SK-N-SH treated with all-trans-retinoic acid at 6 μM for 48 hours (cell line): ENCODE measurements at regions not wholly inside any gene's neighbourhood (a gene's known extent, or its start where the extent isn't known, plus 50 kb on each side); places are given as distances from the start of the nearest gene placed in this dataset.

Source experiments
- ATAC-seq: fragments of 200-7000 bp; cut with Tn5 transposase; 3 replicates; pipeline ENCODE4 v1.9.1; 2020; ENCODE audit warnings: mild to moderate bottlenecking, moderate library complexity
- ARNTL ChIP-seq: fragments of 450-650 bp; formaldehyde crosslinking; IDR thresholded peaks from 2 replicates; pipeline ENCODE4 v1.5.0; 2020; ENCODE audit warnings: low read depth, mild to moderate bottlenecking, moderate library complexity, borderline replicate concordance
- BACH2 ChIP-seq: fragments of 250-450 bp; sonication (Bioruptor Pico); IDR thresholded peaks from 2 replicates; pipeline ENCODE4 v1.9.0; 2021; ENCODE audit warnings: mild to moderate bottlenecking, borderline replicate concordance
- CSDC2 ChIP-seq: fragments of 250-450 bp; sonication (Bioruptor Pico); IDR thresholded peaks from 2 replicates; pipeline ENCODE4 v1.5.0; 2020; ENCODE audit warnings: mild to moderate bottlenecking, moderate library complexity
- GLIS3 ChIP-seq: fragments of 250-450 bp; sonication (Bioruptor Pico); IDR thresholded peaks from 2 replicates; pipeline ENCODE4 v1.5.0; 2020; ENCODE audit warnings: mild to moderate bottlenecking, moderate library complexity
- OSR1 ChIP-seq: fragments of 250-450 bp; sonication (Bioruptor Pico); IDR thresholded peaks from 2 replicates; pipeline ENCODE4 v1.8.0; 2022; ENCODE audit warnings: moderate library complexity, mild to moderate bottlenecking, inconsistent platforms
- PPARA ChIP-seq: fragments of 250-450 bp; sonication (Bioruptor Pico); IDR thresholded peaks from 2 replicates; pipeline ENCODE4 v1.5.0; 2020; ENCODE audit warnings: mild to moderate bottlenecking, borderline replicate concordance
- SNAI2 ChIP-seq: fragments of 250-450 bp; sonication (Bioruptor Pico); IDR thresholded peaks from 2 replicates; pipeline ENCODE4 v1.5.0; 2020; ENCODE audit warnings: mild to moderate bottlenecking, moderate library complexity
- TCF4 ChIP-seq: fragments of 250-450 bp; sonication (Bioruptor Pico); IDR thresholded peaks from 2 replicates; pipeline ENCODE4 v1.8.0; 2021; ENCODE audit warnings: mild to moderate bottlenecking, moderate library complexity, borderline replicate concordance
- TOX ChIP-seq: fragments of 250-450 bp; sonication (Bioruptor Pico); IDR thresholded peaks from 2 replicates; pipeline ENCODE4 v1.8.0; 2021; ENCODE audit warnings: mild to moderate bottlenecking, moderate library complexity, borderline replicate concordance
- ZC3H10 ChIP-seq: fragments of 250-450 bp; sonication (Bioruptor Pico); IDR thresholded peaks from 2 replicates; pipeline ENCODE4 v1.5.1; 2021; ENCODE audit warnings: mild to moderate bottlenecking, moderate library complexity
- ZFP3 ChIP-seq: fragments of 250-450 bp; sonication (Bioruptor Pico); IDR thresholded peaks from 2 replicates; pipeline ENCODE4 v1.5.0; 2020; ENCODE audit warnings: mild to moderate bottlenecking, moderate library complexity
- ZFP30 ChIP-seq: fragments of 450-650 bp; formaldehyde crosslinking; IDR thresholded peaks from 2 replicates; pipeline ENCODE4 v1.5.0; 2022; ENCODE audit warnings: mild to moderate bottlenecking, moderate library complexity
- ZNF565 ChIP-seq: fragments of 450-650 bp; formaldehyde crosslinking; conservative IDR thresholded peaks from 2 replicates; pipeline ENCODE4 v1.5.0; 2020; ENCODE audit warnings: low read depth, mild to moderate bottlenecking, moderate library complexity
- ZNF70 ChIP-seq: fragments of 450-650 bp; formaldehyde crosslinking; IDR thresholded peaks from 2 replicates; pipeline ENCODE4 v1.5.0; 2020; ENCODE audit warnings: mild to moderate bottlenecking, moderate library complexity
- ZNF8 ChIP-seq: fragments of 450-650 bp; formaldehyde crosslinking; IDR thresholded peaks from 2 replicates; pipeline ENCODE4 v1.5.0; 2020; ENCODE audit warnings: mild to moderate bottlenecking, moderate library complexity
- TF ChIP-seq, protein P1 (sequence below): fragments of 250-450 bp; sonication (Bioruptor Pico); IDR thresholded peaks from 2 replicates; pipeline ENCODE4 v1.5.1; 2020; ENCODE audit warnings: low read depth, mild to moderate bottlenecking, moderate library complexity
- TF ChIP-seq, protein P2 (sequence below): fragments of 250-450 bp; sonication (Bioruptor Pico); IDR thresholded peaks from 2 replicates; pipeline ENCODE4 v1.8.0; 2020; ENCODE audit warnings: mild to moderate bottlenecking, moderate library complexity, borderline replicate concordance
- TF ChIP-seq, protein P3 (sequence below): fragments of 250-450 bp; sonication (Bioruptor Pico); IDR thresholded peaks from 2 replicates; pipeline ENCODE4 v1.5.1; 2021; ENCODE audit warnings: mild to moderate bottlenecking, moderate library complexity
- TF ChIP-seq, protein P4 (sequence below): fragments of 250-450 bp; sonication (Bioruptor Pico); IDR thresholded peaks from 2 replicates; pipeline ENCODE4 v1.8.0; 2021; ENCODE audit warnings: low read depth, mild to moderate bottlenecking, moderate library complexity, borderline replicate concordance
- TF ChIP-seq, protein P5 (sequence below): fragments of 250-450 bp; sonication (Bioruptor Pico); IDR thresholded peaks from 2 replicates; pipeline ENCODE4 v1.5.0; 2020; ENCODE audit warnings: mild to moderate bottlenecking, moderate library complexity

DNA sequence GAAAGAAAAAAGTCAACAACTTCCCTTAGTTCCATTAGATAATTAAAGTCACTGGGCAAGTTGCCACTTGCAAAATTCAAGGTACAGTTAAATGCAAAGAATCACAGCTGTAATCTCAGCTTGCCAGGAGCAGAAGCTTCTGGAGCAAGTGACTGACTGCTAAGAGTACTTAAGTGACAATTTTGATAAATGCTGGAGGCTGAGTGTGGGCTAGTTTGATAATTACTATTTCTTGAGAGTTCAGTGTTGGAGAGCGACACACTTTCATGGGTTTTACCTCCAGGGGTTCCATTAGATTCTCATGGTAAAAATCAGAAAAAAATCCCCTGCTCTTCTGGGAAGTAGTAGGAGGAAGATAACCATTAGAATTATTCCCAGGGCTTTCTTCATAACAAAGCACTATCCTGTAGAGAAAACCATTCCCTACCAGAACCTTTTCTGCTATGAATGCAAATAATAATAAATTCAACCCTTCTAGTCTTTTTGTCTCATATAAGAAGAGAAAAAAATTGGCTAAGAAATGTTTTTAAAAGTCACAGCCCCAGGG is 486.3 kb downstream of the POM121L12 start:
- TF ChIP-seq ARNTL (CRISPR knock-in tag) (no peak), PPARA (no peak), ZNF8 (CRISPR knock-in tag) (no peak), ZNF565 (no peak), SNAI2 (CRISPR knock-in tag) (no peak), GLIS3 (CRISPR knock-in tag) (no peak), CSDC2 (no peak), BACH2 (no peak), TCF4 (CRISPR knock-in tag) (no peak), ZC3H10 (no peak), ZFP30 (CRISPR knock-in tag) (no peak), ZFP3 (CRISPR knock-in tag) (no peak), TOX (CRISPR knock-in tag) (no peak)
- TF ChIP-seq, protein P1, sequence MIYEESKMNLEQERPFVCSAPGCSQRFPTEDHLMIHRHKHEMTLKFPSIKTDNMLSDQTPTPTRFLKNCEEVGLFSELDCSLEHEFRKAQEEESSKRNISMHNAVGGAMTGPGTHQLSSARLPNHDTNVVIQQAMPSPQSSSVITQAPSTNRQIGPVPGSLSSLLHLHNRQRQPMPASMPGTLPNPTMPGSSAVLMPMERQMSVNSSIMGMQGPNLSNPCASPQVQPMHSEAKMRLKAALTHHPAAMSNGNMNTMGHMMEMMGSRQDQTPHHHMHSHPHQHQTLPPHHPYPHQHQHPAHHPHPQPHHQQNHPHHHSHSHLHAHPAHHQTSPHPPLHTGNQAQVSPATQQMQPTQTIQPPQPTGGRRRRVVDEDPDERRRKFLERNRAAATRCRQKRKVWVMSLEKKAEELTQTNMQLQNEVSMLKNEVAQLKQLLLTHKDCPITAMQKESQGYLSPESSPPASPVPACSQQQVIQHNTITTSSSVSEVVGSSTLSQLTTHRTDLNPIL (CRISPR knock-in tag), result no peak
- TF ChIP-seq, protein P2, sequence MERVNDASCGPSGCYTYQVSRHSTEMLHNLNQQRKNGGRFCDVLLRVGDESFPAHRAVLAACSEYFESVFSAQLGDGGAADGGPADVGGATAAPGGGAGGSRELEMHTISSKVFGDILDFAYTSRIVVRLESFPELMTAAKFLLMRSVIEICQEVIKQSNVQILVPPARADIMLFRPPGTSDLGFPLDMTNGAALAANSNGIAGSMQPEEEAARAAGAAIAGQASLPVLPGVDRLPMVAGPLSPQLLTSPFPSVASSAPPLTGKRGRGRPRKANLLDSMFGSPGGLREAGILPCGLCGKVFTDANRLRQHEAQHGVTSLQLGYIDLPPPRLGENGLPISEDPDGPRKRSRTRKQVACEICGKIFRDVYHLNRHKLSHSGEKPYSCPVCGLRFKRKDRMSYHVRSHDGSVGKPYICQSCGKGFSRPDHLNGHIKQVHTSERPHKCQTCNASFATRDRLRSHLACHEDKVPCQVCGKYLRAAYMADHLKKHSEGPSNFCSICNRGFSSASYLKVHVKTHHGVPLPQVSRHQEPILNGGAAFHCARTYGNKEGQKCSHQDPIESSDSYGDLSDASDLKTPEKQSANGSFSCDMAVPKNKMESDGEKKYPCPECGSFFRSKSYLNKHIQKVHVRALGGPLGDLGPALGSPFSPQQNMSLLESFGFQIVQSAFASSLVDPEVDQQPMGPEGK, result no peak
- TF ChIP-seq, protein P3, sequence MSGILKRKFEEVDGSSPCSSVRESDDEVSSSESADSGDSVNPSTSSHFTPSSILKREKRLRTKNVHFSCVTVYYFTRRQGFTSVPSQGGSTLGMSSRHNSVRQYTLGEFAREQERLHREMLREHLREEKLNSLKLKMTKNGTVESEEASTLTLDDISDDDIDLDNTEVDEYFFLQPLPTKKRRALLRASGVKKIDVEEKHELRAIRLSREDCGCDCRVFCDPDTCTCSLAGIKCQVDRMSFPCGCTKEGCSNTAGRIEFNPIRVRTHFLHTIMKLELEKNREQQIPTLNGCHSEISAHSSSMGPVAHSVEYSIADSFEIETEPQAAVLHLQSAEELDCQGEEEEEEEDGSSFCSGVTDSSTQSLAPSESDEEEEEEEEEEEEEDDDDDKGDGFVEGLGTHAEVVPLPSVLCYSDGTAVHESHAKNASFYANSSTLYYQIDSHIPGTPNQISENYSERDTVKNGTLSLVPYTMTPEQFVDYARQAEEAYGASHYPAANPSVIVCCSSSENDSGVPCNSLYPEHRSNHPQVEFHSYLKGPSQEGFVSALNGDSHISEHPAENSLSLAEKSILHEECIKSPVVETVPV (CRISPR knock-in tag), result no peak
- TF ChIP-seq, protein P4, sequence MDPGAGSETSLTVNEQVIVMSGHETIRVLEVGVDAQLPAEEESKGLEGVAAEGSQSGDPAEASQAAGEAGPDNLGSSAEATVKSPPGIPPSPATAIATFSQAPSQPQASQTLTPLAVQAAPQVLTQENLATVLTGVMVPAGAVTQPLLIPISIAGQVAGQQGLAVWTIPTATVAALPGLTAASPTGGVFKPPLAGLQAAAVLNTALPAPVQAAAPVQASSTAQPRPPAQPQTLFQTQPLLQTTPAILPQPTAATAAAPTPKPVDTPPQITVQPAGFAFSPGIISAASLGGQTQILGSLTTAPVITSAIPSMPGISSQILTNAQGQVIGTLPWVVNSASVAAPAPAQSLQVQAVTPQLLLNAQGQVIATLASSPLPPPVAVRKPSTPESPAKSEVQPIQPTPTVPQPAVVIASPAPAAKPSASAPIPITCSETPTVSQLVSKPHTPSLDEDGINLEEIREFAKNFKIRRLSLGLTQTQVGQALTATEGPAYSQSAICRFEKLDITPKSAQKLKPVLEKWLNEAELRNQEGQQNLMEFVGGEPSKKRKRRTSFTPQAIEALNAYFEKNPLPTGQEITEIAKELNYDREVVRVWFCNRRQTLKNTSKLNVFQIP (CRISPR knock-in tag), result no peak
- no peak for ATAC-seq

DNA sequence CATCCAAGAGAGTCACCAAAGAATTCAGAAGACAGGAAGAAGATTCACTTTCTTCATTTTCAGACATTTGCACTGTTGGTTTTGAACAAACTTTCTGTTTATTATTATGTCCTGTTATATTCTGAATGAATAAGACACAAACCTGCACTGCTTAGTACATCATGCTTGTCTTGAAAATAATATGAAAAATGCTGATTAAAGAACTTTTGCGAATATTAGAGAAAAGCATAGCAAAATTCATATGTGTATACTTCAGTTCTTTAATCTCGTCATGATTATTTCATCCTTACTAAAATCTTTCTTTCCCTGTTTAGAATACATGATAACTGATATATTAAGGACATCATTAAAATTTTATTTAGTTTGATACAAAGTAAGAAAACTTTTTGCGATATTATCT is 504.1 kb downstream of the POM121L12 start:
- no peak for ATAC-seq
- TF ChIP-seq SNAI2 (CRISPR knock-in tag) (no peak), ZNF70 (no peak)
- TF ChIP-seq, protein P1 (CRISPR knock-in tag), result no peak
- TF ChIP-seq, protein P4 (CRISPR knock-in tag), result no peak

DNA sequence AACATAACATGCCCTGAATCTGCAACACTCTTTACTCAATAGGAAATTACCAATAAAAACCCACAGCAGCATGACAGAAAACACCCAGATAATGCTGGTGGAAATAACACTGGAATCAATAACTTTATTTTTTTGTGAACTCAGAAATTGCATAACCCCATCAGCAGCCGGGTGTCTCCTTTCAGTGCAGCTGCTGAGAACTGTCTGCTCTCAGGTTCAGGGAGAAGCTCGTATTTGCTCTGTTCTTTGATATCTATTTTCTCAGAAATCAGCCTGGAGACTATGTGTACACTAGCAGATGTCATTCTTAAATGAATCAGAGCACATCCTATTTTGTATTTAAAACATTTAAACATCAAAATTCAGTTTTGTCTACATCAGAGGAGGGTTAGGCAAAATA is 506.0 kb downstream of the POM121L12 start:
- no peak for ATAC-seq
- TF ChIP-seq ARNTL (CRISPR knock-in tag) (no peak), OSR1 (CRISPR knock-in tag) (no peak)
- TF ChIP-seq, protein P5, sequence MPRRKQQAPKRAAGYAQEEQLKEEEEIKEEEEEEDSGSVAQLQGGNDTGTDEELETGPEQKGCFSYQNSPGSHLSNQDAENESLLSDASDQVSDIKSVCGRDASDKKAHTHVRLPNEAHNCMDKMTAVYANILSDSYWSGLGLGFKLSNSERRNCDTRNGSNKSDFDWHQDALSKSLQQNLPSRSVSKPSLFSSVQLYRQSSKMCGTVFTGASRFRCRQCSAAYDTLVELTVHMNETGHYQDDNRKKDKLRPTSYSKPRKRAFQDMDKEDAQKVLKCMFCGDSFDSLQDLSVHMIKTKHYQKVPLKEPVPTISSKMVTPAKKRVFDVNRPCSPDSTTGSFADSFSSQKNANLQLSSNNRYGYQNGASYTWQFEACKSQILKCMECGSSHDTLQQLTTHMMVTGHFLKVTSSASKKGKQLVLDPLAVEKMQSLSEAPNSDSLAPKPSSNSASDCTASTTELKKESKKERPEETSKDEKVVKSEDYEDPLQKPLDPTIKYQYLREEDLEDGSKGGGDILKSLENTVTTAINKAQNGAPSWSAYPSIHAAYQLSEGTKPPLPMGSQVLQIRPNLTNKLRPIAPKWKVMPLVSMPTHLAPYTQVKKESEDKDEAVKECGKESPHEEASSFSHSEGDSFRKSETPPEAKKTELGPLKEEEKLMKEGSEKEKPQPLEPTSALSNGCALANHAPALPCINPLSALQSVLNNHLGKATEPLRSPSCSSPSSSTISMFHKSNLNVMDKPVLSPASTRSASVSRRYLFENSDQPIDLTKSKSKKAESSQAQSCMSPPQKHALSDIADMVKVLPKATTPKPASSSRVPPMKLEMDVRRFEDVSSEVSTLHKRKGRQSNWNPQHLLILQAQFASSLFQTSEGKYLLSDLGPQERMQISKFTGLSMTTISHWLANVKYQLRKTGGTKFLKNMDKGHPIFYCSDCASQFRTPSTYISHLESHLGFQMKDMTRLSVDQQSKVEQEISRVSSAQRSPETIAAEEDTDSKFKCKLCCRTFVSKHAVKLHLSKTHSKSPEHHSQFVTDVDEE (CRISPR knock-in tag), result no peak
- TF ChIP-seq, protein P2, result no peak
- TF ChIP-seq, protein P1 (CRISPR knock-in tag), result no peak
- TF ChIP-seq, all 23 proteins: peak for 0
